ENCODE measurements at regions not wholly inside any gene's neighbourhood (a gene's known extent, or its start where the extent isn't known, plus 50 kb on each side); places are given as distances from the start of the nearest gene placed in this dataset.

DNA sequence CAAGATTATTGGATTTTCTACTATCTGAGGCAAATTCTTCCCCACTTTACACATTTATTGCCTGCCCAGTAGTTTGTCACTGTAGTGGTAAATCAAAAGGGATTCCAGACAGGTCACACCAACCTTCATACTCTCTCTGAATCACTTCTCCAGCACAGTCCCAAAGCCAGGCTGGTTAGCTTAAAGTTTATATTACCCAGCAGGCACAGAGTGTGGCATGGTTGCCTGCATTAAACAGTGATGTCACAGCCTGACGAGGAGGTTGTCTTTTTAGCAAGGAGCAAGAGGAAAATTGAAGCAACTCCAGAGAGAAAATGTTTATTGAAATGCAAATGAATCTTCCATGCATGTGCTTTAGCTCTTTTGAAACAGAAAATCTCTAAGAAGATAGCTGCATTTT lies 375.5 kb upstream of the CELF2 start:
- Histone ChIP-seq H3K27ac (replicated peaks) (no peak overlapping the region), H3K4me3 (replicated peaks; ENCODE audit: insufficient read depth, low read length) (no peak overlapping the region), H3K27me3 (ENCODE audit: insufficient read depth, poor library complexity, severe bottlenecking) (no peaks in the 10 kb centered on the region)
- DNase-seq (ENCODE audit: low read depth in 1 of 2, low spot score in 1 of 2) = no peak
- TF ChIP-seq SPI1 (IDR thresholded peaks at IDR 0.05; ENCODE audit: borderline replicate concordance, low read depth) (no peak), CTCF (IDR thresholded peaks at IDR 0.05; ENCODE audit: insufficient read depth, low read length) (no peak)

- TF ChIP-seq POLR2AphosphoS5 (IDR thresholded peaks at IDR 0.05; ENCODE audit: low read depth) (no peak), CTCF (IDR thresholded peaks at IDR 0.05; ENCODE audit: insufficient read depth, low read length) (no peak), SPI1 (IDR thresholded peaks at IDR 0.05; ENCODE audit: borderline replicate concordance, low read depth) (no peak), REST (IDR thresholded peaks at IDR 0.05; ENCODE audit: insufficient replicate concordance, low read depth) (no peak), GABPA (IDR thresholded peaks at IDR 0.05; ENCODE audit: low read depth) (no peak)
- no peak overlapping the region for H3K27ac ChIP-seq (replicated peaks)
- no peak for DNase-seq (ENCODE audit: low read depth in 1 of 2, low spot score in 1 of 2)
- H3K4me3 ChIP-seq (replicated peaks; ENCODE audit: insufficient read depth, low read length) = no peak overlapping the region
- H3K27me3 ChIP-seq (ENCODE audit: insufficient read depth, poor library complexity, severe bottlenecking) = no peaks in the 10 kb centered on the region
Observed at GRCh38 chr10:10642751-10643150, 374.9 kb upstream of the CELF2 start.

GRCh38 chr10:10644008-10644646 lies 373.5 kb upstream of the CELF2 start:
- H3K27me3 ChIP-seq (ENCODE audit: insufficient read depth, poor library complexity, severe bottlenecking) = no peaks in the 10 kb centered on the region
- TF ChIP-seq SPI1 (IDR thresholded peaks at IDR 0.05; ENCODE audit: borderline replicate concordance, low read depth) (no peak), GABPA (IDR thresholded peaks at IDR 0.05; ENCODE audit: low read depth) (no peak), POLR2AphosphoS5 (IDR thresholded peaks at IDR 0.05; ENCODE audit: low read depth) (no peak), CTCF (IDR thresholded peaks at IDR 0.05; ENCODE audit: insufficient read depth, low read length) (no peak), REST (IDR thresholded peaks at IDR 0.05; ENCODE audit: insufficient replicate concordance, low read depth) (no peak)
- no peak overlapping the region for H3K4me3 ChIP-seq (replicated peaks; ENCODE audit: insufficient read depth, low read length)
- DNase-seq (ENCODE audit: low read depth in 1 of 2, low spot score in 1 of 2) = no peak
- H3K27ac ChIP-seq (replicated peaks) = no peak overlapping the region

Measured in HL-60 (cell line).